ENCODE measurements at regions not wholly inside any gene's neighbourhood (a gene's known extent, or its start where the extent isn't known, plus 50 kb on each side); places are given as distances from the start of the nearest gene placed in this dataset.
A peak's percentile ranks its signal among the peaks of the same experiment; 100 is the strongest.
"Not testable (repeated sequence)": the region's sequence is repeated elsewhere in the genome, so short reads cannot be mapped to it uniquely, and the experiment has no call there.

- no peak overlapping the region for H3K27ac Mint-ChIP-seq
- peaks cover 6% of the 10 kb centered on the region for H3K4me1 Mint-ChIP-seq (ENCODE audit: low read depth)
- 0 out of 2 replicates have a peak, but pooled peaks cover 3% of the 10 kb centered on the region for H3K9me3 Mint-ChIP-seq
These were observed 133.0 kb upstream of the NECTIN3 start for GRCh38 chr3:110938629-110939028.

GRCh38 chr3:110940055-110940454, 131.6 kb upstream of the NECTIN3 start:
- Mint-ChIP-seq H3K27me3 (ENCODE audit: insufficient read depth) (no peaks in the 10 kb centered on the region; the same call in 1 of the 2 replicates), H3K9me3 (peaks cover 9% of the 10 kb centered on the region), H3K4me1 (ENCODE audit: low read depth) (no peaks in the 10 kb centered on the region), H3K36me3 (ENCODE audit: low read depth) (peaks cover 9% of the 10 kb centered on the region), H3K27ac (no peak overlapping the region), H3K4me3 (no peak overlapping the region)
- TF ChIP-seq, protein P1, sequence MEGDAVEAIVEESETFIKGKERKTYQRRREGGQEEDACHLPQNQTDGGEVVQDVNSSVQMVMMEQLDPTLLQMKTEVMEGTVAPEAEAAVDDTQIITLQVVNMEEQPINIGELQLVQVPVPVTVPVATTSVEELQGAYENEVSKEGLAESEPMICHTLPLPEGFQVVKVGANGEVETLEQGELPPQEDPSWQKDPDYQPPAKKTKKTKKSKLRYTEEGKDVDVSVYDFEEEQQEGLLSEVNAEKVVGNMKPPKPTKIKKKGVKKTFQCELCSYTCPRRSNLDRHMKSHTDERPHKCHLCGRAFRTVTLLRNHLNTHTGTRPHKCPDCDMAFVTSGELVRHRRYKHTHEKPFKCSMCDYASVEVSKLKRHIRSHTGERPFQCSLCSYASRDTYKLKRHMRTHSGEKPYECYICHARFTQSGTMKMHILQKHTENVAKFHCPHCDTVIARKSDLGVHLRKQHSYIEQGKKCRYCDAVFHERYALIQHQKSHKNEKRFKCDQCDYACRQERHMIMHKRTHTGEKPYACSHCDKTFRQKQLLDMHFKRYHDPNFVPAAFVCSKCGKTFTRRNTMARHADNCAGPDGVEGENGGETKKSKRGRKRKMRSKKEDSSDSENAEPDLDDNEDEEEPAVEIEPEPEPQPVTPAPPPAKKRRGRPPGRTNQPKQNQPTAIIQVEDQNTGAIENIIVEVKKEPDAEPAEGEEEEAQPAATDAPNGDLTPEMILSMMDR (IDR thresholded peaks at IDR 0.05) = no peak
- DNase-seq = no peak

More at GRCh38 chr3:110938629-110939028, 133.0 kb upstream of the NECTIN3 start:
- Mint-ChIP-seq H3K4me3 (no peak overlapping the region), H3K27me3 (ENCODE audit: insufficient read depth) (no peaks in the 10 kb centered on the region; the same call in 1 of the 2 replicates), H3K36me3 (ENCODE audit: low read depth) (peaks cover 4% of the 10 kb centered on the region; the same call in 1 of the 2 replicates)
- no peak for DNase-seq
- TF ChIP-seq, protein P1 (IDR thresholded peaks at IDR 0.05) = no peak

GRCh38 chr3:110944782-110945181, 126.8 kb upstream of the NECTIN3 start:
- TF ChIP-seq, protein P1 (IDR thresholded peaks at IDR 0.05) = no peak
- Mint-ChIP-seq H3K36me3 (ENCODE audit: low read depth) (peaks cover 45% of the 10 kb centered on the region), H3K27ac (no peak overlapping the region), H3K27me3 (ENCODE audit: insufficient read depth) (no peaks in the 10 kb centered on the region), H3K9me3 (peaks cover 54% of the 10 kb centered on the region), H3K4me3 (no peak overlapping the region), H3K4me1 (ENCODE audit: low read depth) (no peaks in the 10 kb centered on the region)
- DNase-seq = no peak

DNA sequence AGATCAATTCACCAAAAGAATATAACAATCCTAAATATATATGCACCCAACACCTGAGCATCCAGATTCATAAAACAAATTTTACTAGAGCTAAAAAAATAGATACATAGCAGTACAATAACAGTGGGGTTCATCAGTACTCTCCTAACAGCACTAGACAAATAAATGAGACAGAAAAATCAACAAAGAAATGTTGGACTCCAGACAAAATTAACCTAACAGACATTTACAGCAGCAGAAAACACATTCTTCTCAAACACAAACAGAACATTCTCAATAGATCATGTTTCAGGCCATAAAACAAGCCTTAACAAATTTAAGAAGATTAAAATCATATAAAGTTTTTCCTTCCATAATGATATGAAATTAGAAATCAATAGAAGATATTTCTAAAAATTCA, 124.8 kb upstream of the NECTIN3 start:
- Mint-ChIP-seq H3K36me3 (ENCODE audit: low read depth) (peaks cover 54% of the 10 kb centered on the region), H3K4me1 (ENCODE audit: low read depth) (no peaks in the 10 kb centered on the region), H3K27me3 (ENCODE audit: insufficient read depth) (no peaks in the 10 kb centered on the region), H3K9me3 (peaks cover 63% of the 10 kb centered on the region), H3K4me3 (no peak overlapping the region), H3K27ac (no peak overlapping the region)
- no peak for DNase-seq
- TF ChIP-seq, protein P1 (IDR thresholded peaks at IDR 0.05) = no peak

- H3K9me3 Mint-ChIP-seq = peaks cover 60% of the 10 kb centered on the region
- not testable (repeated sequence) for H3K27ac Mint-ChIP-seq; H3K4me3 Mint-ChIP-seq; H3K27me3 Mint-ChIP-seq (ENCODE audit: insufficient read depth); H3K4me1 Mint-ChIP-seq (ENCODE audit: low read depth); DNase-seq
- peaks cover 50% of the 10 kb centered on the region for H3K36me3 Mint-ChIP-seq (ENCODE audit: low read depth)
These were observed 122.4 kb upstream of the NECTIN3 start for GRCh38 chr3:110949194-110949593.

DNA sequence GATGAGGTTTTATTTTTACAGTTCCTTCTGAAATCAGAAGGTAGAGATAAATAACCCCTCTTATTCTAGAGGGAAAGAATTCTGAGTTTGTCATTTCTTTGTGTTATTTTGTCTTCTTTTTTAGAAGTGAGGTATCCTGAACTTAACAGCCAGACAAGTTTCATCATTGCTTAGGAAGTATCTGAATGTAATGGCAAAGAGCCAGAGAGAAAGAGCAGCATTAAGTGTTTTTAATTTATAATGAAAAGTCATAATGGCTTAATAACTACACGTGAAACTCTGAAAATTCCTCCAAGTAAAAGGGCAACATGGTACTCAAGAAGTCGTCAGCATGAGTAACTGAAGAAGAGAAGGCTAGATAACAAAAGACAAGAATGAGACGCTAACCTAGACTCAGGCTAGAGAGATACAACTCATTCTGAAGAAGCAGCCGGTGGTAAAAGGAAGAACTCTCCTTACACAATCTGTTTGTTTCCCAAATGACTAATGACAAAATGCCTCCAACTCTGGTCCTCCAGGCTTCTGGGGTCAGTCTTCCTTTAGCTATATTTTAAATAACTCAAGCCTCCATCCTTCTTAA, 116.2 kb upstream of the NECTIN3 start:
- Mint-ChIP-seq H3K27ac (peak overlapping the region; percentile 54), H3K27me3 (ENCODE audit: insufficient read depth) (no peaks in the 10 kb centered on the region), H3K36me3 (ENCODE audit: low read depth) (peaks cover 3% of the 10 kb centered on the region), H3K4me1 (ENCODE audit: low read depth) (peaks cover 25% of the 10 kb centered on the region), H3K9me3 (peaks cover 3% of the 10 kb centered on the region), H3K4me3 (peak overlapping the region; percentile 18; the same call in 1 of the 2 replicates)
- TF ChIP-seq, protein P1 (IDR thresholded peaks at IDR 0.05) = no peak
- DNase-seq = peak; percentile 32

Measured in HFFc6 (cell line).